ENCODE measurements at regions not wholly inside any gene's neighbourhood (a gene's known extent, or its start where the extent isn't known, plus 50 kb on each side); places are given as distances from the start of the nearest gene placed in this dataset.

DNA sequence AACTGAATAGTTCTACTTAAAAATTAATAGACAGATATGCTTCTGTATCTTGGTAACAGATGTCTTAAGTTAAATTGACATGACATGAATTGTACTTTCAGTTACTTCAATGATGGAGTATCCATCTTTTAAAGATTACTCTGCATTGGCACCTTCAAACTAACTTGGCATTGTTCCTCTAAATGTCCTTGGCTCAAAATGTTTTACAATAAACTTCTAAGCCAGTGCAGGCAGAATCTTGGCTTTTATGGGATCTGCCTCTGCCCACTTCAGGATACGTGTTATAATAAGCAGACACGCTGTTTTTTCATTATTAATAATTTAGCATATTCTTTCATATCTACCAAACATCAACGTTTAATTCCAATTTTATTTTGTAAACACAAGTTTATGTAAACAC is 873.4 kb upstream of the ADAMTS5 start:
- ChIA-PET CTCF (no interaction called here), POLR2A (no interaction called here)
- Mint-ChIP-seq H3K36me3 (ENCODE audit: low read depth) (no peaks in the 10 kb centered on the region), H3K4me1 (no peaks in the 10 kb centered on the region), H3K27me3 (no peaks in the 10 kb centered on the region), H3K4me3 (no peak overlapping the region), H3K9me3 (peaks cover 5% of the 10 kb centered on the region), H3K27ac (no peak overlapping the region)
- TF ChIP-seq, protein P1, sequence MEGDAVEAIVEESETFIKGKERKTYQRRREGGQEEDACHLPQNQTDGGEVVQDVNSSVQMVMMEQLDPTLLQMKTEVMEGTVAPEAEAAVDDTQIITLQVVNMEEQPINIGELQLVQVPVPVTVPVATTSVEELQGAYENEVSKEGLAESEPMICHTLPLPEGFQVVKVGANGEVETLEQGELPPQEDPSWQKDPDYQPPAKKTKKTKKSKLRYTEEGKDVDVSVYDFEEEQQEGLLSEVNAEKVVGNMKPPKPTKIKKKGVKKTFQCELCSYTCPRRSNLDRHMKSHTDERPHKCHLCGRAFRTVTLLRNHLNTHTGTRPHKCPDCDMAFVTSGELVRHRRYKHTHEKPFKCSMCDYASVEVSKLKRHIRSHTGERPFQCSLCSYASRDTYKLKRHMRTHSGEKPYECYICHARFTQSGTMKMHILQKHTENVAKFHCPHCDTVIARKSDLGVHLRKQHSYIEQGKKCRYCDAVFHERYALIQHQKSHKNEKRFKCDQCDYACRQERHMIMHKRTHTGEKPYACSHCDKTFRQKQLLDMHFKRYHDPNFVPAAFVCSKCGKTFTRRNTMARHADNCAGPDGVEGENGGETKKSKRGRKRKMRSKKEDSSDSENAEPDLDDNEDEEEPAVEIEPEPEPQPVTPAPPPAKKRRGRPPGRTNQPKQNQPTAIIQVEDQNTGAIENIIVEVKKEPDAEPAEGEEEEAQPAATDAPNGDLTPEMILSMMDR (IDR thresholded peaks at IDR 0.05), result no peak
- ATAC-seq (ENCODE audit: low read depth) (no peak), DNase-seq (no peak)
- intact Hi-C loops (cut with micrococcal nuclease), result no loop called here

GRCh38 chr21:27839512-27840115 is 872.7 kb upstream of the ADAMTS5 start:
- POLR2A ChIA-PET, result no interaction called here
- Mint-ChIP-seq H3K27ac (no peak overlapping the region), H3K9me3 (peaks cover 5% of the 10 kb centered on the region), H3K36me3 (ENCODE audit: low read depth) (no peaks in the 10 kb centered on the region), H3K27me3 (no peaks in the 10 kb centered on the region), H3K4me1 (no peaks in the 10 kb centered on the region), H3K4me3 (no peak overlapping the region)
- intact Hi-C loops (cut with micrococcal nuclease), result no loop called here
- CTCF ChIA-PET, result no interaction called here
- no peak for DNase-seq
- TF ChIP-seq, protein P1 (IDR thresholded peaks at IDR 0.05), result no peak
- no peak for ATAC-seq (ENCODE audit: low read depth)

GRCh38 chr21:27838573-27838972 is 871.7 kb upstream of the ADAMTS5 start:
- Mint-ChIP-seq H3K36me3 (ENCODE audit: low read depth) (no peaks in the 10 kb centered on the region), H3K27me3 (no peaks in the 10 kb centered on the region), H3K9me3 (peaks cover 5% of the 10 kb centered on the region), H3K27ac (no peak overlapping the region), H3K4me3 (no peak overlapping the region), H3K4me1 (no peaks in the 10 kb centered on the region)
- TF ChIP-seq, protein P1 (IDR thresholded peaks at IDR 0.05), result no peak
- ChIA-PET CTCF (no interaction called here), POLR2A (no interaction called here)
- DNase-seq (no peak), ATAC-seq (ENCODE audit: low read depth) (no peak)
- intact Hi-C loops (cut with micrococcal nuclease), result no loop called here

DNA sequence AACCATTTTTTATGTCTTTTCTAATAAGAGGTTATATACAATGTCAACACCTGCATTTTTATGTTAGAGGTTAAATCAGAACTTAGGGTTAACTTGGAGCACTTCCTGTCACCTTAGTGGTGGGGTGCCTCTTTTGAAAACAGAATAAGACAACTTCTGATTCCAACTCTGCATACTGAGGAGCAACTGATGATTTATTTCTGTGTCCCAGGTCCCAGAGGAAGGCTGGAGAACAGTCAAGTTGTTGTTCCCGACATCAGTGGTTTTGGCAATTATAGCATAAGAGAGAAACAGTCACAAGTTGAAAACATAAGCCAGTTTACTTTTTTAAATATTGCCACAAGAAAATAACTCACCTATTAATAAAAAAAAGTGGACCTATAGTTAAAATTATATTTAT is 871.0 kb upstream of the ADAMTS5 start:
- TF ChIP-seq, protein P1 (IDR thresholded peaks at IDR 0.05), result no peak
- Mint-ChIP-seq H3K9me3 (peaks cover 5% of the 10 kb centered on the region), H3K27me3 (no peaks in the 10 kb centered on the region), H3K4me1 (no peaks in the 10 kb centered on the region), H3K36me3 (ENCODE audit: low read depth) (no peaks in the 10 kb centered on the region), H3K27ac (no peak overlapping the region), H3K4me3 (no peak overlapping the region)
- DNase-seq (no peak), ATAC-seq (ENCODE audit: low read depth) (no peak)
- POLR2A ChIA-PET, result no interaction called here
- intact Hi-C loops (cut with micrococcal nuclease), result no loop called here
- CTCF ChIA-PET, result no interaction called here

DNA sequence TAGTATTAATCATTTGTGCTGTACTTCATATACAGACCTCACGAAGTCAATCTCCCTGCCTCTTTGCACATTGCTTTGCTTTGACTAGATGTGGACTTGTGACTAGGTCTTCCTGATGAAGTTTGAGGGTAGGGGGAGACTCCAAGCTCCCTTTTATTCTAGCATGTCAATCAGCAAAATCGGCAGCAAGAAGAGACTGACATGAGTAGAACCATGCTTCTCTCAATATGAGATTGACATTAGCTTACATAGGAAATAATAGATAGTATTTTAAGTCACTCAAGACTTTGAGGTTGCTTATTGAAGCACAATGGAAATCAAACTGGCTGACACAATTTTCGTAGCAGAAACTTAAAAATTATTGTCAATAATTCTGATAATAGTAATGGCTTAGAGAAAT is 866.4 kb upstream of the ADAMTS5 start:
- DNase-seq, result no peak
- TF ChIP-seq, protein P1 (IDR thresholded peaks at IDR 0.05), result no peak
- ChIA-PET POLR2A (no interaction called here), CTCF (no interaction called here)
- no peaks in the 10 kb centered on the region for H3K36me3 Mint-ChIP-seq (ENCODE audit: low read depth)
- H3K4me1 Mint-ChIP-seq, result no peaks in the 10 kb centered on the region
- H3K4me3 Mint-ChIP-seq, result no peak overlapping the region
- peaks cover 6% of the 10 kb centered on the region for H3K9me3 Mint-ChIP-seq
- ATAC-seq (ENCODE audit: low read depth), result no peak
- no peaks in the 10 kb centered on the region for H3K27me3 Mint-ChIP-seq
- H3K27ac Mint-ChIP-seq, result no peak overlapping the region
- intact Hi-C loops (cut with micrococcal nuclease), result no loop called here

Measured in activated B cell treated with CpG ODN at 0.5 μM for 24 hours (primary cell).